ENCODE measurements at regions not wholly inside any gene's neighbourhood (a gene's known extent, or its start where the extent isn't known, plus 50 kb on each side); places are given as distances from the start of the nearest gene placed in this dataset.

DNA sequence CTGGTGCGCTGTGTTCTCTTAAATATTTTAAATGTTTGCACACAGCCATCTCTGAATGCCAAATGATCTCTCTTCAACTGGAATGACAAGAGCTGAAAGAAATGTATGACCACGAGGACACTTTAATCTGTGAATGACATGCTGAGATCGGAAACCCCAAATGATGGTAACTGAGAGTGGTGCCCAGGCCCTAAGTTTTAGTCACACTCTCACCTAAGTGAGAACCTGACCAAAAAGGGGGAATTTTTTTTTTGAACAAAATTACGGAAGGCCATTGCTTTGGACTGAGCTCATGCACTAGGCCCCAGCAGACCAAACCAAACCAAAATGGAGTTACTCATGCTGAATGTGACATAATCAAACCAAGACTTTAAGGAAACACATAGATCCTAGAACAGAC, 167.1 kb upstream of the TUT7 start:
- TF ChIP-seq, protein P1, sequence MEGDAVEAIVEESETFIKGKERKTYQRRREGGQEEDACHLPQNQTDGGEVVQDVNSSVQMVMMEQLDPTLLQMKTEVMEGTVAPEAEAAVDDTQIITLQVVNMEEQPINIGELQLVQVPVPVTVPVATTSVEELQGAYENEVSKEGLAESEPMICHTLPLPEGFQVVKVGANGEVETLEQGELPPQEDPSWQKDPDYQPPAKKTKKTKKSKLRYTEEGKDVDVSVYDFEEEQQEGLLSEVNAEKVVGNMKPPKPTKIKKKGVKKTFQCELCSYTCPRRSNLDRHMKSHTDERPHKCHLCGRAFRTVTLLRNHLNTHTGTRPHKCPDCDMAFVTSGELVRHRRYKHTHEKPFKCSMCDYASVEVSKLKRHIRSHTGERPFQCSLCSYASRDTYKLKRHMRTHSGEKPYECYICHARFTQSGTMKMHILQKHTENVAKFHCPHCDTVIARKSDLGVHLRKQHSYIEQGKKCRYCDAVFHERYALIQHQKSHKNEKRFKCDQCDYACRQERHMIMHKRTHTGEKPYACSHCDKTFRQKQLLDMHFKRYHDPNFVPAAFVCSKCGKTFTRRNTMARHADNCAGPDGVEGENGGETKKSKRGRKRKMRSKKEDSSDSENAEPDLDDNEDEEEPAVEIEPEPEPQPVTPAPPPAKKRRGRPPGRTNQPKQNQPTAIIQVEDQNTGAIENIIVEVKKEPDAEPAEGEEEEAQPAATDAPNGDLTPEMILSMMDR (conservative IDR thresholded peaks at IDR 0.05) = no peak
- TF ChIP-seq ZFX (IDR thresholded peaks at IDR 0.05) = no peak
